ENCODE measurements at regions not wholly inside any gene's neighbourhood (a gene's known extent, or its start where the extent isn't known, plus 50 kb on each side); places are given as distances from the start of the nearest gene placed in this dataset.

DNA sequence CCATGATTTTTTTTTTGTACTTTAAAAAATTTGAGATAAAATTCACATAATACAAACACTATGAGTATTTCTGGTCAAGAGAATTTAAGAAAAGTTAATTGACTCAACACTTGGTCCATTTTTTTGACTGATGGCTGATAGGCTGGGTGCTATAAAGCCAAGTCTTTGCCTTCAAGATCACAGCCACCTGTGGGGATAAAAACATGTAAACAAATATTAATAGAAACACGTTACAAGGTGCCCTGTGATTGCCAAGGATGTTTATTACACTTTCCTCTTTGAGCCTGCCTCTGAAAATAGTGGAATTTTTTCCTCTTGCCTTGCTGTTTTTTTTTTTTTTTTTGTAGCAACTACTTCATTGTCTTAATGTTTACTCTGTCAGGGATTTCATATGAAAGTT is 63.3 kb downstream of the FHIP1A start:
- H3K4me3 ChIP-seq (ENCODE audit: low read depth, low read length): no peak overlapping the region
- no peak for DNase-seq (ENCODE audit: low read depth)
- TF ChIP-seq, protein P1, sequence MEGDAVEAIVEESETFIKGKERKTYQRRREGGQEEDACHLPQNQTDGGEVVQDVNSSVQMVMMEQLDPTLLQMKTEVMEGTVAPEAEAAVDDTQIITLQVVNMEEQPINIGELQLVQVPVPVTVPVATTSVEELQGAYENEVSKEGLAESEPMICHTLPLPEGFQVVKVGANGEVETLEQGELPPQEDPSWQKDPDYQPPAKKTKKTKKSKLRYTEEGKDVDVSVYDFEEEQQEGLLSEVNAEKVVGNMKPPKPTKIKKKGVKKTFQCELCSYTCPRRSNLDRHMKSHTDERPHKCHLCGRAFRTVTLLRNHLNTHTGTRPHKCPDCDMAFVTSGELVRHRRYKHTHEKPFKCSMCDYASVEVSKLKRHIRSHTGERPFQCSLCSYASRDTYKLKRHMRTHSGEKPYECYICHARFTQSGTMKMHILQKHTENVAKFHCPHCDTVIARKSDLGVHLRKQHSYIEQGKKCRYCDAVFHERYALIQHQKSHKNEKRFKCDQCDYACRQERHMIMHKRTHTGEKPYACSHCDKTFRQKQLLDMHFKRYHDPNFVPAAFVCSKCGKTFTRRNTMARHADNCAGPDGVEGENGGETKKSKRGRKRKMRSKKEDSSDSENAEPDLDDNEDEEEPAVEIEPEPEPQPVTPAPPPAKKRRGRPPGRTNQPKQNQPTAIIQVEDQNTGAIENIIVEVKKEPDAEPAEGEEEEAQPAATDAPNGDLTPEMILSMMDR (IDR thresholded peaks at IDR 0.05; ENCODE audit: insufficient read depth, low read depth, low read length, missing control alignments): no peak

DNA sequence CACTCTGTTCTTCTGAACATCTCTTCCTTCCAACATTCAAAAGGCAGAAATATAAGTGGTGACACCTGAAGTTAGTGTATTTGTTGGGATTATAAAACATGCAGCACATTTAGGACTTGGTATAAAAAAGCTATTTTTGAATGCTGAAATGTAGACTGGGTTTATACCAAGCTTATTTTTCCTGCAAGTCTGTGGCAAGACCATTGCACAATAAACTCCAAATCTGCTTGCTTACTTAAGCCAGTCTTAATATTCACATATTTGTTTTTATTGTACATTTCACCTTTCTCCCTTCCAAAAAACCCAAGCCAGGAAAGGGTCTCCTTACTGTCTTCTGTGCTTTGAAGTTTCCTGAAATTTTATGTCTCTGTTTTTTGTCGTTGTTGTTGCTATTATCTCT is 63.7 kb downstream of the FHIP1A start:
- TF ChIP-seq, protein P1 (IDR thresholded peaks at IDR 0.05; ENCODE audit: insufficient read depth, low read depth, low read length, missing control alignments): no peak
- DNase-seq (ENCODE audit: low read depth): no peak
- H3K4me3 ChIP-seq (ENCODE audit: low read depth, low read length): no peak overlapping the region

GRCh38 chr4:151473521-151474097 is 64.6 kb downstream of the FHIP1A start:
- TF ChIP-seq, protein P1 (IDR thresholded peaks at IDR 0.05; ENCODE audit: insufficient read depth, low read depth, low read length, missing control alignments): no peak
- DNase-seq (ENCODE audit: low read depth): no peak
- H3K4me3 ChIP-seq (ENCODE audit: low read depth, low read length): no peak overlapping the region

GRCh38 chr4:151475035-151475714 is 66.2 kb downstream of the FHIP1A start:
- H3K4me3 ChIP-seq (ENCODE audit: low read depth, low read length): no peak overlapping the region
- TF ChIP-seq, protein P1 (IDR thresholded peaks at IDR 0.05; ENCODE audit: insufficient read depth, low read depth, low read length, missing control alignments): no peak
- no peak for DNase-seq (ENCODE audit: low read depth)

GRCh38 chr4:151481813-151482212 is 72.8 kb downstream of the FHIP1A start:
- H3K4me3 ChIP-seq (ENCODE audit: low read depth, low read length): no peak overlapping the region
- TF ChIP-seq, protein P1 (IDR thresholded peaks at IDR 0.05; ENCODE audit: insufficient read depth, low read depth, low read length, missing control alignments): no peak

GRCh38 chr4:151484396-151485102 is 75.6 kb downstream of the FHIP1A start:
- no peak for DNase-seq (ENCODE audit: low read depth)
- TF ChIP-seq, protein P1 (IDR thresholded peaks at IDR 0.05; ENCODE audit: insufficient read depth, low read depth, low read length, missing control alignments): no peak
- no peak overlapping the region for H3K4me3 ChIP-seq (ENCODE audit: low read depth, low read length)

More at GRCh38 chr4:151481813-151482212, 72.8 kb downstream of the FHIP1A start:
- no peak for DNase-seq (ENCODE audit: low read depth)
